ENCODE measurements at regions not wholly inside any gene's neighbourhood (a gene's known extent, or its start where the extent isn't known, plus 50 kb on each side); places are given as distances from the start of the nearest gene placed in this dataset.
A peak's percentile ranks its signal among the peaks of the same experiment; 100 is the strongest.
"Not testable (repeated sequence)": the region's sequence is repeated elsewhere in the genome, so short reads cannot be mapped to it uniquely, and the experiment has no call there.

GRCh38 chr3:20700714-20701113 is 514.7 kb upstream of the SGO1 start:
- no peak for DNase-seq

GRCh38 chr3:20698896-20699295 is 512.9 kb upstream of the SGO1 start:
- no peak for DNase-seq

GRCh38 chr3:20696388-20697150 is 510.6 kb upstream of the SGO1 start:
- no peak for DNase-seq

GRCh38 chr3:20692675-20693074 is 506.7 kb upstream of the SGO1 start:
- DNase-seq, result no peak

GRCh38 chr3:20683910-20684309 is 497.9 kb upstream of the SGO1 start:
- no peak for DNase-seq

GRCh38 chr3:20682573-20682972 is 496.6 kb upstream of the SGO1 start:
- no peak for DNase-seq

GRCh38 chr3:20680990-20681628 is 495.1 kb upstream of the SGO1 start:
- no peak for DNase-seq

GRCh38 chr3:20673866-20674265 is 487.9 kb upstream of the SGO1 start:
- DNase-seq, result no peak

- DNase-seq, result peak; percentile 17
Observed at GRCh38 chr3:20669675-20670074, 483.7 kb upstream of the SGO1 start.

GRCh38 chr3:20669184-20669583 is 483.2 kb upstream of the SGO1 start:
- peak; percentile 41 for DNase-seq

GRCh38 chr3:20668411-20668810 is 482.4 kb upstream of the SGO1 start:
- DNase-seq, result peak; percentile 24

GRCh38 chr3:20666091-20666490 is 480.1 kb upstream of the SGO1 start:
- DNase-seq, result no peak

GRCh38 chr3:20658491-20658890 is 472.5 kb upstream of the SGO1 start:
- no peak for DNase-seq

- no peak for DNase-seq
Observed at GRCh38 chr3:20657560-20657959, 471.6 kb upstream of the SGO1 start.

GRCh38 chr3:20652231-20652986 is 466.4 kb upstream of the SGO1 start:
- DNase-seq, result no peak

- DNase-seq, result no peak
Observed at GRCh38 chr3:20648921-20649381, 462.9 kb upstream of the SGO1 start.

- peak; percentile 15 for DNase-seq
Observed at GRCh38 chr3:20648294-20648693, 462.3 kb upstream of the SGO1 start.

- DNase-seq, result no peak
Observed at GRCh38 chr3:20646425-20646824, 460.4 kb upstream of the SGO1 start.

GRCh38 chr3:20645340-20645739 is 459.3 kb upstream of the SGO1 start:
- peak; percentile 7 for DNase-seq

- no peak for DNase-seq
Observed at GRCh38 chr3:20637729-20638128, 451.7 kb upstream of the SGO1 start.

- DNase-seq, result no peak
Observed at GRCh38 chr3:20622304-20622703, 436.3 kb upstream of the SGO1 start.

GRCh38 chr3:20618621-20619020 is 432.6 kb upstream of the SGO1 start:
- DNase-seq, result not testable (repeated sequence)

GRCh38 chr3:20618181-20618580 is 432.2 kb upstream of the SGO1 start:
- not testable (repeated sequence) for DNase-seq

GRCh38 chr3:20615982-20616381 is 430.0 kb upstream of the SGO1 start:
- not testable (repeated sequence) for DNase-seq
